Liver (tissue), 3 donors: ENCODE measurements at regions not wholly inside any gene's neighbourhood (a gene's known extent, or its start where the extent isn't known, plus 50 kb on each side); places are given as distances from the start of the nearest gene placed in this dataset.

Source experiments
- FOXA1 ChIP-seq: IDR thresholded peaks from 2 replicates; pipeline ENCODE4 v1.6.1; 2016; ENCODE audit warnings: antibody characterized with exemption
- JUND ChIP-seq, 2 donors: IDR thresholded peaks; 2 replicates each; pipeline ENCODE4 v1.6.1; 2016; ENCODE audit warnings: antibody characterized with exemption in 2 of 2
- SP1 ChIP-seq: IDR thresholded peaks from 2 replicates; pipeline ENCODE4 v1.6.1; 2018; ENCODE audit warnings: antibody characterized with exemption, mild to moderate bottlenecking
- TAF1 ChIP-seq: conservative IDR thresholded peaks from 2 replicates; pipeline ENCODE4 v1.6.1; 2016; ENCODE audit warnings: antibody characterized with exemption, mild to moderate bottlenecking
- TF ChIP-seq, protein P1 (sequence below): fragments of 150-350 bp; IDR thresholded peaks from 2 replicates; pipeline ENCODE4 v1.5.1; 2017; ENCODE audit warnings: improper control_type of control experiment, low read depth, low read length; ENCODE audit not compliant: missing input control
- TF ChIP-seq, protein P2 (sequence below): IDR thresholded peaks from 2 replicates; pipeline ENCODE4 v1.6.1; 2016; ENCODE audit warnings: antibody characterized with exemption
- TF ChIP-seq, protein P3 (sequence below): IDR thresholded peaks from 2 replicates; pipeline ENCODE4 v1.6.1; 2016; ENCODE audit warnings: antibody characterized with exemption, mild to moderate bottlenecking
- donor health status: healthy.
- donor health status: healthy.

DNA sequence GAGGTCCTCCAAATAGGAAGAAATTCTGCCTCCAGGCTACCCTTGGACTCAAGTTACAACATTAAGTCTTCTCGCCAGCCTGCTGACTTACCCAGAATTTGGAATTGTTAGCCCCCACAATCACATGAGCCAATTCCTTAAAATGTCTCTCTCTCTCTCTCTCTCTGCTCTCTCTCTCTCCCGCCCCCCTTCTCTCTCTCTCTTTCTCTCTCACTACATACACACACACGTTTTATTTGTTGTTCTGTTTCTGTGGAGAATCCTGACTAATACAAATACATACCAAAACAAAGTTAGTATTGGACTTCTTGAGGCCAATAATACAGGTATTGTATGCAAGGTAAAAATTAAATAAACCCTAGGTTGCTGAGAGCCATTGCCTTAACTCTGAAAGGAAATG, 72.1 kb downstream of the TNFSF18 start:
- TF ChIP-seq TAF1 (no peak), FOXA1 (no peak), SP1 (no peak), JUND (IDR thresholded peaks at IDR 0.05) (no peak)
- TF ChIP-seq, protein P1, sequence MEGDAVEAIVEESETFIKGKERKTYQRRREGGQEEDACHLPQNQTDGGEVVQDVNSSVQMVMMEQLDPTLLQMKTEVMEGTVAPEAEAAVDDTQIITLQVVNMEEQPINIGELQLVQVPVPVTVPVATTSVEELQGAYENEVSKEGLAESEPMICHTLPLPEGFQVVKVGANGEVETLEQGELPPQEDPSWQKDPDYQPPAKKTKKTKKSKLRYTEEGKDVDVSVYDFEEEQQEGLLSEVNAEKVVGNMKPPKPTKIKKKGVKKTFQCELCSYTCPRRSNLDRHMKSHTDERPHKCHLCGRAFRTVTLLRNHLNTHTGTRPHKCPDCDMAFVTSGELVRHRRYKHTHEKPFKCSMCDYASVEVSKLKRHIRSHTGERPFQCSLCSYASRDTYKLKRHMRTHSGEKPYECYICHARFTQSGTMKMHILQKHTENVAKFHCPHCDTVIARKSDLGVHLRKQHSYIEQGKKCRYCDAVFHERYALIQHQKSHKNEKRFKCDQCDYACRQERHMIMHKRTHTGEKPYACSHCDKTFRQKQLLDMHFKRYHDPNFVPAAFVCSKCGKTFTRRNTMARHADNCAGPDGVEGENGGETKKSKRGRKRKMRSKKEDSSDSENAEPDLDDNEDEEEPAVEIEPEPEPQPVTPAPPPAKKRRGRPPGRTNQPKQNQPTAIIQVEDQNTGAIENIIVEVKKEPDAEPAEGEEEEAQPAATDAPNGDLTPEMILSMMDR = no peak
- TF ChIP-seq, protein P2, sequence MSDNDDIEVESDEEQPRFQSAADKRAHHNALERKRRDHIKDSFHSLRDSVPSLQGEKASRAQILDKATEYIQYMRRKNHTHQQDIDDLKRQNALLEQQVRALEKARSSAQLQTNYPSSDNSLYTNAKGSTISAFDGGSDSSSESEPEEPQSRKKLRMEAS = no peak
- TF ChIP-seq, protein P3, sequence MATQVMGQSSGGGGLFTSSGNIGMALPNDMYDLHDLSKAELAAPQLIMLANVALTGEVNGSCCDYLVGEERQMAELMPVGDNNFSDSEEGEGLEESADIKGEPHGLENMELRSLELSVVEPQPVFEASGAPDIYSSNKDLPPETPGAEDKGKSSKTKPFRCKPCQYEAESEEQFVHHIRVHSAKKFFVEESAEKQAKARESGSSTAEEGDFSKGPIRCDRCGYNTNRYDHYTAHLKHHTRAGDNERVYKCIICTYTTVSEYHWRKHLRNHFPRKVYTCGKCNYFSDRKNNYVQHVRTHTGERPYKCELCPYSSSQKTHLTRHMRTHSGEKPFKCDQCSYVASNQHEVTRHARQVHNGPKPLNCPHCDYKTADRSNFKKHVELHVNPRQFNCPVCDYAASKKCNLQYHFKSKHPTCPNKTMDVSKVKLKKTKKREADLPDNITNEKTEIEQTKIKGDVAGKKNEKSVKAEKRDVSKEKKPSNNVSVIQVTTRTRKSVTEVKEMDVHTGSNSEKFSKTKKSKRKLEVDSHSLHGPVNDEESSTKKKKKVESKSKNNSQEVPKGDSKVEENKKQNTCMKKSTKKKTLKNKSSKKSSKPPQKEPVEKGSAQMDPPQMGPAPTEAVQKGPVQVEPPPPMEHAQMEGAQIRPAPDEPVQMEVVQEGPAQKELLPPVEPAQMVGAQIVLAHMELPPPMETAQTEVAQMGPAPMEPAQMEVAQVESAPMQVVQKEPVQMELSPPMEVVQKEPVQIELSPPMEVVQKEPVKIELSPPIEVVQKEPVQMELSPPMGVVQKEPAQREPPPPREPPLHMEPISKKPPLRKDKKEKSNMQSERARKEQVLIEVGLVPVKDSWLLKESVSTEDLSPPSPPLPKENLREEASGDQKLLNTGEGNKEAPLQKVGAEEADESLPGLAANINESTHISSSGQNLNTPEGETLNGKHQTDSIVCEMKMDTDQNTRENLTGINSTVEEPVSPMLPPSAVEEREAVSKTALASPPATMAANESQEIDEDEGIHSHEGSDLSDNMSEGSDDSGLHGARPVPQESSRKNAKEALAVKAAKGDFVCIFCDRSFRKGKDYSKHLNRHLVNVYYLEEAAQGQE = no peak
